Esophagus squamous epithelium (tissue), 5 donors: ENCODE measurements at regions not wholly inside any gene's neighbourhood (a gene's known extent, or its start where the extent isn't known, plus 50 kb on each side); places are given as distances from the start of the nearest gene placed in this dataset.

Source experiments
- DNase-seq: peaks from one replicate; lab custom pipeline; 2025; lab: John Stamatoyannopoulos, UW
- H3K27ac ChIP-seq, 4 donors: fragments of 200-600 bp; sonication (generic); one replicate each; pipeline ENCODE4 v1.5.1; 2016 to 2019; ENCODE audit warnings: mild to moderate bottlenecking in 1 of 4
- H3K27me3 ChIP-seq, 4 donors: fragments of 200-600 bp; sonication (generic); 1 replicate in 3 of 4; 2 replicates in 1 of 4; pipeline versions ENCODE4 v1.5.1 to v1.6.0; 2017 to 2021; ENCODE audit warnings: antibody characterized with exemption in 1 of 4
- H3K36me3 ChIP-seq, 3 donors: fragments of 200-600 bp; sonication (generic); one replicate each; pipeline ENCODE4 v1.5.1; 2016 to 2019
- H3K4me1 ChIP-seq, 3 donors: fragments of 200-600 bp; sonication (generic); one replicate each; pipeline ENCODE4 v1.5.1; 2017 to 2019
- H3K4me3 ChIP-seq, 4 donors: fragments of 200-600 bp; sonication (generic); 1 replicate in 3 of 4; 2 replicates in 1 of 4; pipeline ENCODE4 v1.5.1; 2016 to 2019; ENCODE audit warnings: mild to moderate bottlenecking in 2 of 4, moderate library complexity in 1 of 4
- H3K9me3 ChIP-seq, 3 donors: fragments of 200-600 bp; sonication (generic); one replicate each; pipeline ENCODE4 v1.5.1; 2016 to 2019
- POLR2A ChIP-seq, 4 donors: fragments of 450-650 bp; IDR thresholded peaks; one replicate each; pipeline ENCODE4 v1.6.1; 2017; ENCODE audit warnings: antibody characterized with exemption in 4 of 4, mild to moderate bottlenecking in 4 of 4, moderate library complexity in 3 of 4
- whole genome bisulfite sequencing, 2 donors: methylation state at CpG; one replicate each; pipeline ENCODE4 v1.1.5; 2018; 5-methylcytosine and 5-hydroxymethylcytosine counted together
- intact Hi-C: fragments of 100-400 bp; cut with DNase I; formaldehyde crosslinking; loops from one replicate; pipeline ENCODE4 v1.15.0; 2022
- TF ChIP-seq, protein P1 (sequence below), 6 experiments: fragments of 450-650 bp in 4 of 6; fragments of 200-600 bp in 2 of 6; sonication (generic) in 2 of 6; IDR thresholded peaks; one replicate each; pipeline ENCODE4 v1.5.1; 2016 to 2019; ENCODE audit warnings: antibody characterized with exemption in 6 of 6, mild to moderate bottlenecking in 4 of 6, moderate library complexity in 4 of 6
- donor health status: DM: yes; HTN: yes; CAD: no.

DNA sequence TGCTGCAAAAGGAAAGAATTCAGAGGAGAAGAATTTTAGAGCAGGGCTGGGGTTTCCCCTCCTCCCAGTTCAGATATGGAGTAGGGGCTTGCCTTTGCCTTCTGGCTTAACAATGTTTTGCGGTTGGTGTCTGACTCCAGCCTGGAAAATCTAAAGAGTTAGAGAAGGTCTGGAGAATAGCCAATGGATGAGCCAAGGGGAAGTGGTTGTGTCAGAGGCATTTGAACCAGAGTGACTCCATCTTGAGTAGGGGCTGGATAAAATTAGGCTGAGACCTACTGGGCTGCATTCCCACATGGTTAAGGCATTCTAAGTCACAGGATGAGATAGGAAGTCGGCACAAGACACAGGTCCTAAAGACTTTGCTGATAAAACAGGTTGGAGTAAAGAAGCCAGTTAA is 133.7 kb downstream of the DIRAS2 start:
- Histone ChIP-seq H3K27me3 (no peaks in the 10 kb centered on the region), H3K36me3 (no peaks in the 10 kb centered on the region), H3K4me3 (no peak overlapping the region), H3K4me1 (no peaks in the 10 kb centered on the region), H3K27ac (no peak overlapping the region), H3K9me3 (no peaks in the 10 kb centered on the region)
- intact Hi-C loops: no loop called here
- no peak for TF ChIP-seq POLR2A (IDR thresholded peaks at IDR 0.05)
- TF ChIP-seq, protein P1, sequence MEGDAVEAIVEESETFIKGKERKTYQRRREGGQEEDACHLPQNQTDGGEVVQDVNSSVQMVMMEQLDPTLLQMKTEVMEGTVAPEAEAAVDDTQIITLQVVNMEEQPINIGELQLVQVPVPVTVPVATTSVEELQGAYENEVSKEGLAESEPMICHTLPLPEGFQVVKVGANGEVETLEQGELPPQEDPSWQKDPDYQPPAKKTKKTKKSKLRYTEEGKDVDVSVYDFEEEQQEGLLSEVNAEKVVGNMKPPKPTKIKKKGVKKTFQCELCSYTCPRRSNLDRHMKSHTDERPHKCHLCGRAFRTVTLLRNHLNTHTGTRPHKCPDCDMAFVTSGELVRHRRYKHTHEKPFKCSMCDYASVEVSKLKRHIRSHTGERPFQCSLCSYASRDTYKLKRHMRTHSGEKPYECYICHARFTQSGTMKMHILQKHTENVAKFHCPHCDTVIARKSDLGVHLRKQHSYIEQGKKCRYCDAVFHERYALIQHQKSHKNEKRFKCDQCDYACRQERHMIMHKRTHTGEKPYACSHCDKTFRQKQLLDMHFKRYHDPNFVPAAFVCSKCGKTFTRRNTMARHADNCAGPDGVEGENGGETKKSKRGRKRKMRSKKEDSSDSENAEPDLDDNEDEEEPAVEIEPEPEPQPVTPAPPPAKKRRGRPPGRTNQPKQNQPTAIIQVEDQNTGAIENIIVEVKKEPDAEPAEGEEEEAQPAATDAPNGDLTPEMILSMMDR (IDR thresholded peaks at IDR 0.05): no peak
- DNase-seq: no peak
- 78 to 87% methylated on average over 2 of the region's 2 CpGs for WGBS, 2 donors

DNA sequence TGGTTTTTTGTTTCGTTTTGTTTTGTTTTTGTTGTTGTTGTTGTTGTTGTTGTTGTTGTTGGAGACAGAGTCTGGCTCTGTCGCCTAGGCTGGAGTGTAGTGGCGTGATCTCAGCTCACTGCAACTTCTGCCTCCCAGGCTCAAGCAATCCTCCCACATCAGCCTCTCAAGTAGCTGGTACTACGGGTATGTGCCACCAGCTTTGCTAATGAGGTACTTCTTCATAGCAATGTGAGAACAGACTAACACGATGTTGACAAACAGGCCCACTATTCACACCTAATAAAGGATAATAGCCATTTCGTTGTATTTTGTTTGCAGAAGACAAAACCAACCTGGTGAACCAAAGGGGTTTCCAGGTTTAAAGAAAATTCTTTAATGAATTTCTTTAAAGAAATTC is 130.9 kb downstream of the DIRAS2 start:
- no peak for TF ChIP-seq POLR2A (IDR thresholded peaks at IDR 0.05)
- TF ChIP-seq, protein P1 (IDR thresholded peaks at IDR 0.05): no peak
- Histone ChIP-seq H3K36me3 (no peaks in the 10 kb centered on the region), H3K9me3 (no peaks in the 10 kb centered on the region), H3K27ac (no peak overlapping the region), H3K4me3 (no peak overlapping the region), H3K4me1 (no peaks in the 10 kb centered on the region), H3K27me3 (no peaks in the 10 kb centered on the region)
- no peak for DNase-seq
- intact Hi-C loops: no loop called here
- WGBS, 2 donors: 80 to 86% methylated on average over 6 of the region's 6 CpGs

DNA sequence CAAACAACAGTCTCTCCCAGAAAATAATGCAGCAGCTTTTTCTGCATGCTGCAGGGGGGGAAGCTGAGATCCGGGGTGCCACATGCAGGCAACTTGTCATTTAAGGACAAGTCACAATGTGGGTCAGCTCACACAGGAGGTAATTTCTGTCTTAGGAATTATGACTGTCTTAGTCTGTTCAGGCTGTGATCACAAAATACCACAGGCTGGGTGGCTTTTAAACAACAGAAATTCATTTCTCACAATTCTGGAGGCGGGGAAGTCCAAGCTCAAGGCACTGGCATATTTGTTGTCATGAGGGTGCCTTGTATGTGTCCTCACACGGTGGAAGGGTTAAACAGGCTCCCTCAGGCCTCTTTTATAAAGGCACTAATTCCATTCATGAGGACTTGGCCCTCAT is 127.7 kb downstream of the DIRAS2 start:
- H3K9me3 ChIP-seq: no peaks in the 10 kb centered on the region
- WGBS, 2 donors: 63 to 70% methylated on average over 3 of the region's 3 CpGs
- intact Hi-C loops: no loop called here
- TF ChIP-seq, protein P1 (IDR thresholded peaks at IDR 0.05): no peak
- no peak for TF ChIP-seq POLR2A (IDR thresholded peaks at IDR 0.05)
- DNase-seq: no peak
- no peak overlapping the region for H3K4me3 ChIP-seq
- no peaks in the 10 kb centered on the region for H3K4me1 ChIP-seq
- no peak overlapping the region for H3K27ac ChIP-seq
- H3K36me3 ChIP-seq: no peaks in the 10 kb centered on the region
- no peaks in the 10 kb centered on the region for H3K27me3 ChIP-seq

DNA sequence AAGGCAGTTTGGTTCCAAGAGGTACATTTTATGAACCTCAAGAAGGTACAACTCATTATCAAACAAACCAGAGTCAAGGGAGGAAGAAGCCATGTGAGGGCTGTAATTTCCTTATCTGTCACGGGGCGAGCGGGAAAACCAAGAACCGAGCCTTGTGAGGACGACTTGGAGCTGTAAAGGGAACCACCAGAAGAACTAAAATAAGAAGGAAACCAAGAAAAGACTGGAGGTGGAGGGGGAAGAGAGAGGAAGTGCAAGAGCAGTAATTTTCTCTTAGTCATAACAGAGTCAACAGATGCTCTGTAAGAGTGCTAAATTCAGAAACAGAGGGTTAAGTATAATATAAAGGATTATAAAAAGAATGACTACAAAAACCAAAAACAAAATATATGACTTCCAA is 127.1 kb downstream of the DIRAS2 start:
- H3K4me1 ChIP-seq: no peaks in the 10 kb centered on the region
- 48 to 68% methylated on average over 5 of the region's 5 CpGs for WGBS, 2 donors
- no peaks in the 10 kb centered on the region for H3K9me3 ChIP-seq
- H3K27ac ChIP-seq: no peak overlapping the region
- H3K4me3 ChIP-seq: no peak overlapping the region
- no peaks in the 10 kb centered on the region for H3K27me3 ChIP-seq
- no peak for DNase-seq
- intact Hi-C loops: no loop called here
- H3K36me3 ChIP-seq: no peaks in the 10 kb centered on the region
- no peak for TF ChIP-seq POLR2A (IDR thresholded peaks at IDR 0.05)

- intact Hi-C loops: no loop called here
- DNase-seq: no peak
Measured at GRCh38 chr9:90517103-90517502, 125.5 kb downstream of the DIRAS2 start.

More at GRCh38 chr9:90517103-90517502, 125.5 kb downstream of the DIRAS2 start:
- H3K4me3 ChIP-seq: no peak overlapping the region
- no peaks in the 10 kb centered on the region for H3K36me3 ChIP-seq
- WGBS, 2 donors: 42 to 50% methylated on average over 2 of the region's 2 CpGs
- no peaks in the 10 kb centered on the region for H3K9me3 ChIP-seq
- H3K27me3 ChIP-seq: no peaks in the 10 kb centered on the region
- TF ChIP-seq, protein P1 (IDR thresholded peaks at IDR 0.05): no peak
- TF ChIP-seq POLR2A (IDR thresholded peaks at IDR 0.05): no peak
- no peak overlapping the region for H3K27ac ChIP-seq
- H3K4me1 ChIP-seq: no peaks in the 10 kb centered on the region
